Stimulated activated naive CD8-positive, alpha-beta T cell treated with anti-CD3 and anti-CD28 coated beads, Interleukin-15, amount 100 ng/mL, for 72 hours (primary cell): ENCODE measurements at regions not wholly inside any gene's neighbourhood (a gene's known extent, or its start where the extent isn't known, plus 50 kb on each side); places are given as distances from the start of the nearest gene placed in this dataset.
"Not testable (repeated sequence)": the region's sequence is repeated elsewhere in the genome, so short reads cannot be mapped to it uniquely, and the experiment has no call there.

ENCODE experiments used
- ATAC-seq: fragments of 150-1000 bp; cut with Tn5 transposase; 2 replicates; pipeline ENCODE4 v1.10.0; 2021; ENCODE audit warnings: mild to moderate bottlenecking, moderate library complexity
- DNase-seq, 2 donors: peaks; one replicate each; pipeline ENCODE4 v3.0.0; 2021 to 2022
- H3K27ac Mint-ChIP-seq, 2 donors: one replicate each; pipeline ENCODE4 v1.8.0; 2022; ENCODE audit warnings: mild to moderate bottlenecking in 2 of 2, mixed read lengths in 2 of 2, moderate library complexity in 2 of 2
- H3K27me3 Mint-ChIP-seq: one replicate; pipeline ENCODE4 v1.8.0; 2022; ENCODE audit warnings: mixed read lengths
- H3K4me1 Mint-ChIP-seq: one replicate; pipeline ENCODE4 v1.8.0; 2022; ENCODE audit warnings: mild to moderate bottlenecking, mixed read lengths
- H3K4me3 Mint-ChIP-seq, 2 donors: one replicate each; pipeline ENCODE4 v1.8.0; 2022; ENCODE audit warnings: mild to moderate bottlenecking in 2 of 2, mixed read lengths in 2 of 2, moderate library complexity in 1 of 2
- H3K9me3 Mint-ChIP-seq, 2 donors: one replicate each; pipeline ENCODE4 v1.8.0; 2022; ENCODE audit warnings: mixed read lengths in 2 of 2

DNA sequence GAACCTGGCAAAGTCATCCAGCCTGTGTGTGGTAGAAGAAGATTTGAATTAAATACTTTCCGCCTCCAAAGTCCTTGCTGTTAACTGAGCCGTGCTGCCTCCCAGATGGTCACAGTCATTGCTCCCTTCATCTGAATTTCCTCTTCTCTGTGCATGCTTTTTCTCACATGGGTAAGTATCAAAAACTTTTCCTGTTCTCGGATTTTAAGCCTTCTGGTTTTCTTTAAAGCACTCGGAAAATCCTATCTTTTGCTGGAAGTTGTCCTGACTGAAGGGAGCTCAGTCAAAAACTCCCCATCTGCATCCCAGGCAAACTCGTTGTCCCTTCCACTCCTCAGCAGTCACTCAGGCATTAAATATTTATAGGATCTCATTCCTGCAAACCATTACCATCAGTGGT, 290.0 kb upstream of the PIK3R1 start:
- Mint-ChIP-seq H3K4me1 (no peaks in the 10 kb centered on the region), H3K27ac (no peak overlapping the region), H3K4me3 (no peak overlapping the region), H3K9me3 (no peaks in the 10 kb centered on the region), H3K27me3 (no peaks in the 10 kb centered on the region)
- DNase-seq, result no peak
- ATAC-seq, result no peak

DNA sequence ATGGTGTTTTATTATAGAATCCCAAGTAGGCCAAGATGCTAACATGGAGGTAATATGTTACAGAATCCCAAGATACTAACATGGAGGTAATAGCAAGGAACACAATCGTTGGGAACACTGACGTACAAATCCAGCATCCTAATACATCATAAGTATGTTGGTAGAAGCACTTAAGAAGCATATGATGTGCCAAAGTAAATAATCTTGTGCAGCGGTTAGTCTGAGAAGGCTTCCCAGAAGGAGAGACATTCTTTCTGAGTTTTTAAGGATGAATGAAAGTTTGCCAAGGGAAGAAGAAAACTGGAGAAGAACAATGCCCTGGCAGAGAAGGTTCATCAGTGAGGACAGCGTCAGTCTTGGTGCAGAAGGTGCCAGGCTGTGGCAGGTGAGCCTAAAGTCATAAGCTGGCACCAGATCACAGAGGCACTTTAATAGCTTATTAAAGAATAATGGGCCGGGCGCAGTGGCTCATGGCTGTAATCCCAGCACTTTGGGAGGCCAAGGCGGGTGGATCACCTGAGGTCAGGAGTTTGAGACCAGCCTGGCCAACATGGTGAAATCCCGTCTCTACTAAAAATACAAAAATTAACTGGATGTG, 294.5 kb upstream of the PIK3R1 start:
- peaks cover 5 to 7% of the 10 kb centered on the region in 2 donors for H3K9me3 Mint-ChIP-seq
- H3K4me1 Mint-ChIP-seq, result no peaks in the 10 kb centered on the region
- peak overlapping the region in 1 of 2 donors; percentile 24 for H3K27ac Mint-ChIP-seq
- no peaks in the 10 kb centered on the region for H3K27me3 Mint-ChIP-seq
- DNase-seq (no peak), ATAC-seq (no peak)
- H3K4me3 Mint-ChIP-seq, result no peak overlapping the region

DNA sequence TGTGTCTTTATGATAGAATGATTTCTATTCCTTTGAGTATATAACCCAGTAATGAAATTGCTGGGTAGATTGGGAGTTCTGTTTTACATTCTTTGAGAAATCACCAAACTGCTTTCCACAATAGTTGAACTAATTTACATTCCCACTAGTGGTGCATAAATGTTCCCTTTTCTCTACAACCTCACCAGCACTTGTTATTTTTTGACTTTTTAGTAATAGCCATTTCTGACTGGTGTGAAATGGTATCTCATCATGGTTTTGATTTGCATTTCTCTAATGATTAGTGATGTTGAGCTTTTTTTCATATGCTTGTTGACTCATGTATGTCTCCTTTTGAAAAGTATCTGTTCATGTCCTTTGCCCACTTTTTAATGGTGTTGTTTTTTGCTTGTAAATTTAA, 296.0 kb upstream of the PIK3R1 start:
- H3K4me3 Mint-ChIP-seq, H3K9me3 Mint-ChIP-seq, DNase-seq, H3K27me3 Mint-ChIP-seq, ATAC-seq, H3K27ac Mint-ChIP-seq, H3K4me1 Mint-ChIP-seq: not testable (repeated sequence)

GRCh38 chr5:67917561-67917960, 298.0 kb upstream of the PIK3R1 start:
- H3K4me1 Mint-ChIP-seq, result no peaks in the 10 kb centered on the region
- H3K9me3 Mint-ChIP-seq, result peaks cover 5 to 7% of the 10 kb centered on the region in 2 donors
- no peak for ATAC-seq
- H3K27me3 Mint-ChIP-seq, result peaks cover 8% of the 10 kb centered on the region
- no peak for DNase-seq
- no peak overlapping the region for H3K4me3 Mint-ChIP-seq
- no peak overlapping the region for H3K27ac Mint-ChIP-seq

DNA sequence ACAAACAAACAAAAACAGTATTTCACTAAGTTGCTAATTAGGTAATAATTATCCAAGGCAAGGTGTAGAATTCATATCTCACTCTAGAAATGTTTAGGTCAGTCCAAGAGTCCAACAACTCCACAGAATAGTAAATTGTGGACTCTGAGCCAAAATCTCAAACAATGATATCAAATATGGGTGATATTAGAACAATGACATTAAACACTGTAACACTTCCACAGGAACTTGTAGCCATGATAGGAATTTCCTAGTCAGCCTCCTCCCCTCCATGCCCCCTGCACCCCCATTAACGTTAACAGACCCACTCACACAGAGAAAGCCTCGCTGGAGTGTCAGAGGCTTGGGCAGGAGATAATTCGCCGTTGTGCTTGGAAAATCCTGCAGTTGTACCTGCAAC, 305.0 kb upstream of the PIK3R1 start:
- ATAC-seq, result no peak
- Mint-ChIP-seq H3K27ac (no peak overlapping the region), H3K4me1 (no peaks in the 10 kb centered on the region), H3K27me3 (peaks cover 5% of the 10 kb centered on the region), H3K9me3 (no peaks in the 10 kb centered on the region), H3K4me3 (no peak overlapping the region)
- no peak for DNase-seq

DNA sequence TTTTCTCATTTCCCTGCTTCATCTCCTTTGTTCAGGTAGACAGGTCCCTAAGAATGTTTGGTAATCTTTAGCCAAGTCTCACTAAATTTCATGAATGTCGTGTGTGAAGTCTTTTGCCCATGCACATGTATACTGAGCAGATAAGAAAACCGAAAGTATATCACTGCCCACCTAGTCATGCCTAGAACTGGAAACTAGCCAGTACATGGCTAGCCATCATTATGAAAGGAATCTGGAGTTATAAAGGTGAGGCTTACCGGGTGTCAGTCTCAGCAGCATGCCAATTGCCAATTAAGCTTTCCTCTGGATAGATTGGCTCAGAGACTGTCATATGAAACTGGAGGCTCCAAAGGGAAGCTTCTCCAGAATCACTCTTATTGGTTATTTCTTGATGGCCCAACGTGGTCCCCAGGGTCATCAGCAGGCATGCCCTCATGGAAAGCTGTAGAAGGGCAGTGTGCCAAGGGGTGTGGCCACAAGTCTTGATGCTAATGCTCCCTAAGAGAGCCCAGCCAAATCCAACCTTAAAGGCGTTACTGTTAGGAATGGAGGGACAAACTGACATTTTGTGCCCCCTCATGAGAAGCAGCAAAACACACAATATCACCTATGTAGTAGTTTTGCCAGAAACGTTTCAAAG, 307.3 kb upstream of the PIK3R1 start:
- Mint-ChIP-seq H3K27me3 (no peaks in the 10 kb centered on the region), H3K4me1 (no peaks in the 10 kb centered on the region), H3K27ac (no peak overlapping the region), H3K9me3 (no peaks in the 10 kb centered on the region), H3K4me3 (no peak overlapping the region)
- no peak for ATAC-seq
- DNase-seq, result no peak

DNA sequence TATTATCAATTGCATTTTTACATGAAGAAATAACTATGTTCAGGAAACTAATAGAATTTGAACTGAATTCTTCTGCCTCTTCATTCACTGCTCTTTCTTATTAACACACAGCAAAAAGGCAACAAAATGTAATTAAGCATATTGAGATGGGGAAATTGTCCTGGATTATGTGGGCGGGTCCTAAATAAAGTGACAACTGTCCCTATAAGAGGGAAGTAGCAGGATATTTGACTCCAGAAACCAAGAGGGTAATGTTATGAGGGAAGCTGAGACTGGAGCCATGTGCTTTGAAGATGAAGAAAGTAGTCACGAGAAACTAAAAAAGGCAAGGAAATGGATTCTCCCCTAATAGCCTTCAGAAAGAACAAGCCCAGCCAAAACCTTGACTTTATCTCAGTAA, 311.2 kb upstream of the PIK3R1 start:
- Mint-ChIP-seq H3K9me3 (no peaks in the 10 kb centered on the region), H3K4me3 (no peak overlapping the region), H3K27me3 (no peaks in the 10 kb centered on the region), H3K4me1 (no peaks in the 10 kb centered on the region), H3K27ac (no peak overlapping the region)
- ATAC-seq (no peak), DNase-seq (no peak)

DNA sequence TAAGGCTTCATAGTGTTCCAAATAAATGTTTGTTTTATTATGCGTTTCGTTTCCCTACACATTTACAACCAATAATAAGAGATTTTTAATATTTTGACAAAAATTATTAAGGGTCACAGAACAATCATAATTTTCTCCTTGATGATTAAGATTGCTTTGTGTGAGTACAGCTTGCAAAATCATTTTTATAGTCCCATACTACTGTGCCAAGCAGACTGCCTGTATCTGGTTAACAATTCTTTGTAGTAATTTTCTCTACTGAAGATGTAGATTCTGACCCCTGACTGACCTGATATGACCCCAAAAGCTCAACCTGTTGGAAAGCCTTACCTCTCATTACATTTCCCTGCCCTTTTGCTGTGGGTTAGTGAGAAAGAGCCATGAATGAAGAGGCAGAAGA, 311.9 kb upstream of the PIK3R1 start:
- no peak for DNase-seq
- ATAC-seq, result no peak
- Mint-ChIP-seq H3K4me1 (no peaks in the 10 kb centered on the region), H3K9me3 (no peaks in the 10 kb centered on the region), H3K27me3 (no peaks in the 10 kb centered on the region), H3K27ac (peak overlapping the region in 1 of 2 donors; percentile 34), H3K4me3 (no peak overlapping the region)

DNA sequence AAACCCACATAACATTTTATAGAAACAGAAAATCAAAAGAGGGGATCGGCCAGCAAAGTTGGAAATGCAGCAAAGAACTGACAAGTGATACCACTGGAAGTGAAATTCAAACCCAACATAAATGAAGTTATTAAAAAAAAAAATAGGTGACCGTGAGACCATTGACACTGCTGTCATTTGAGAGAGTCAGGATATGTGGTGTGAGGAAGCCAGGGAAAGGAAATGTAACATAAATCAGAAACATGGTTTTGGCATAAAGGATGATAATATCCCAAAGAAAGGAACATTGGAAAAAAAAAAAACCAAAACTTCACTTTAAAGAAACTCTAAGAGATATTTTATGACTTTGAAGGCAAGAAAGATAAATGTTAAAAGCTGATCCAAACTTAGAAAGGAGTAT, 312.4 kb upstream of the PIK3R1 start:
- DNase-seq (no peak), ATAC-seq (no peak)
- Mint-ChIP-seq H3K4me1 (no peaks in the 10 kb centered on the region), H3K27ac (no peak overlapping the region), H3K4me3 (no peak overlapping the region), H3K27me3 (no peaks in the 10 kb centered on the region), H3K9me3 (no peaks in the 10 kb centered on the region)

DNA sequence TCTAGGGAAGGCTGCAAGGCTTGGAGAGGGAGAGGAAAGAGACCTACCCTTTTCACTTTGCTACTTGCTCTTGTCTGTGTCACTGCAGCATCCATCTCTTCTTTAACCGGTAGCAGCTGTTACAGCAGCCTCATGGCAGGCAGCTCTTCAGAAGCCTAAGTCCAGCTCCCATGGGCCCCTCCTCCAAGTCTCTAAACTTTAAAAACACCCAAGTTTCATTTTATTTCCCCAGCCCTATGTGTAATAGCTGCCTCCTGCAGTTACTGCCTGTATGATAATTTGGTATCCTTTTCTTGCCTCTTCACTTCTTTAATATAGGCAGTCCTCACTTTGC, 313.1 kb upstream of the PIK3R1 start:
- no peak overlapping the region for H3K27ac Mint-ChIP-seq
- no peaks in the 10 kb centered on the region for H3K4me1 Mint-ChIP-seq
- H3K4me3 Mint-ChIP-seq, result no peak overlapping the region
- ATAC-seq, result no peak
- DNase-seq, result no peak
- H3K9me3 Mint-ChIP-seq, result no peaks in the 10 kb centered on the region
- no peaks in the 10 kb centered on the region for H3K27me3 Mint-ChIP-seq

- Mint-ChIP-seq H3K4me3 (no peak overlapping the region), H3K27me3 (no peaks in the 10 kb centered on the region), H3K27ac (no peak overlapping the region), H3K9me3 (no peaks in the 10 kb centered on the region), H3K4me1 (no peaks in the 10 kb centered on the region)
- no peak for ATAC-seq
- DNase-seq, result no peak
Measured at GRCh38 chr5:67901814-67902496, 313.6 kb upstream of the PIK3R1 start.

DNA sequence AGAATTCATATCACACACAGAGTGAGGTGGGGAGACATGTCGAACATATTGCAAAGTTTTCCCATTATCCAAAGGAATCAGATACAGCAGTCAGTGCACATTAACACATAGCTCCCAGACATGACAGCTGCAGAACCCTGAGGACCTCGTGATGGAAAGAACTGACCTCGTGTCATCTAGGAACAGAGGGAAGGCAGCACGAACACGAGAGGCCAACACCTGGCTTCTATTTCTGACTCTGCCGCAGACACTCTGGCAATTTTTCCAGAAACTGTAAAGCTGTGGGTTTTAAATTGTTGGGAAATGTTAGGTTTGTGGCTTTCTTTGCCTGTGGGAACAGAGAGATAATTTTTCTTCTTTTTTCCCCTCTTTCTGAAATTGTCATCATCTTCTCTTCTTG, 315.0 kb upstream of the PIK3R1 start:
- no peaks in the 10 kb centered on the region for H3K9me3 Mint-ChIP-seq
- ATAC-seq (no peak), DNase-seq (no peak)
- no peak overlapping the region for H3K4me3 Mint-ChIP-seq
- H3K27me3 Mint-ChIP-seq, result no peaks in the 10 kb centered on the region
- H3K27ac Mint-ChIP-seq, result no peak overlapping the region
- peaks cover 5% of the 10 kb centered on the region for H3K4me1 Mint-ChIP-seq

DNA sequence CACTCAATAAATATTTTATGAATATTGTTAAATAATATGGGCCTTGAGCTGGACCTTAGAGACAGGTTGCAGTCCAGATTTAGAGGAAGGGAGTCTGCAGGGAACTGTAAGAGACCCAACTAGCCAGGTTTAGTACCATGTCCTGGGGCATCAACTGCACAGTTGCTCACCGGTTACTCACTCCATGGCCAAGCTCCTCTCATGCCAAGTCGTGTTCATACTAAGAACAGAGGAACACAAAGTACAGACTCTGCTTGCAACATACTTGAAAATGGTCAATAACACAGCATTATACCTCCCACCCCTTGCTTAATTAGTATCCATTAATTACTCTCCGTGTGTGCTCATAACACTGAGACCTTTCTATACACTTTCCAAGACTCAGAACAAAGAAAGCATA, 317.6 kb upstream of the PIK3R1 start:
- Mint-ChIP-seq H3K4me1 (peaks cover 5% of the 10 kb centered on the region), H3K4me3 (no peak overlapping the region), H3K27me3 (no peaks in the 10 kb centered on the region), H3K27ac (no peak overlapping the region), H3K9me3 (no peaks in the 10 kb centered on the region)
- no peak for ATAC-seq
- DNase-seq, result no peak

DNA sequence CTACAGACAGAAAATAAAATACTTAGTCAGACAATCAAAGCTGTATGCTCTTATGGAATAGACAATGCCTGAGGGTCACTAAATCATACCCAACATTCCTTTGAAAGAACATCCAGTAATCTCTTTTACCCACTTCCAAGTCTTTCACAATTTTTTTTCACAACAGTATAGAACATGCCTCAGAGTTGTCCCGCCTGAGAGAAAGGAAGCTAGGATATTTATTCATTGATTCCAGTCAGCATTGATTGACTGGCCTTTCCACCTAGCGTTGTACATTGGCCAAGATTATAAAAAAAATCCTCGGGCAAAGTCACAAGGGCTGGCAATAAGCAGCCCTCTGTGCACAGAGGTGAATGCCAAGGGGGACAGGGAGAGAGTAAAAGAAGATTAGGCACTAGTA, 318.1 kb upstream of the PIK3R1 start:
- Mint-ChIP-seq H3K4me3 (no peak overlapping the region), H3K4me1 (peaks cover 5% of the 10 kb centered on the region), H3K27ac (no peak overlapping the region), H3K9me3 (no peaks in the 10 kb centered on the region), H3K27me3 (no peaks in the 10 kb centered on the region)
- DNase-seq (no peak), ATAC-seq (no peak)

DNA sequence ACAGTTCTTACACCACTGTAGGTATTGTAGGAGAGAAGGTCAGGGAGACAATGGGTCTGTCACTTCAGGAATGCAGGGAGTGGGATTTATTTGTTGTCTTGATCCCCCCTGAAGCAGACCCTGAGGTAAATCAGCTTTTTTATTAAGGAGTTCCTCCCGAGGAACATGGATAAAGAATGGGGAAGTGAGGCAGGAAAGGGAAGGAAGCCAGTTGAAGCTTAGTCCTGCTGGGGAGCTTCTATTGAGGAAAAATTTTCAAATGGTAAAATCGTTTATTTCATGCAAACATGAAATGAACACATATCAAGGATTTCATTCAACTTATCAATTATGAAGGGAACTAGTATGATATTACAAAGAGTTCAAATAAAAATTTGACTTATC, 318.6 kb upstream of the PIK3R1 start:
- H3K27ac Mint-ChIP-seq, result no peak overlapping the region
- no peak for DNase-seq
- no peak overlapping the region for H3K4me3 Mint-ChIP-seq
- no peaks in the 10 kb centered on the region for H3K27me3 Mint-ChIP-seq
- H3K9me3 Mint-ChIP-seq, result no peaks in the 10 kb centered on the region
- ATAC-seq, result no peak
- H3K4me1 Mint-ChIP-seq, result peaks cover 5% of the 10 kb centered on the region

DNA sequence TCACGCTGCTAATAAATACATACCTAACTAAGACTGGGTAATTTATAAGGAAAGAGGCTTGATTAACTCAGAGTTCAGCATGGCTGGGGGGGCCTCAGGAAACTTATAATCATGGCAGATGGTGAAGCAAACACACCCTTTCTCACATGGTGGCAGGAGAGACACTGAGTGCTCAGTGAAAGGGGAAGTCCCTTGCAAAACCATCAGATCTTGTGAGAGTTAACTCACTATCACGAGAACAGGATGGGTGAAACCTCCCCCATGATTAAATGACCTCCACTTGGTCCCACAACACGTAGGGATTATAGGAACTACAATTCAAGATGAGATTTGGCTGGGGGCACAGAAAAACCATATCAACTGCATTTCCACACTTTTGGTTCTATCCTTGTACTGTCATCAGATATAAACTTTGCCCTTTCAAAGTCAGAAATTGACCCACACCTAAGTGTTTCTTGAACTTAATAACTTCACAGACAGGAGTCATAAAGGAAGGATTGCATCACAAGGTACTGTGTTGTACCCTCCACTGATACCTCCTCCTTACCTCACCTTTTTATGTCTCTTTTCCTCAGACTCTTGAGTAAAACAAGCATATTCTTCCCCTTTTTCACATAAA, 319.1 kb upstream of the PIK3R1 start:
- Mint-ChIP-seq H3K4me1 (peaks cover 5% of the 10 kb centered on the region), H3K9me3 (no peaks in the 10 kb centered on the region), H3K27ac (no peak overlapping the region), H3K4me3 (no peak overlapping the region), H3K27me3 (no peaks in the 10 kb centered on the region)
- DNase-seq (no peak), ATAC-seq (no peak)
